ENCODE measurements at regions not wholly inside any gene's neighbourhood (a gene's known extent, or its start where the extent isn't known, plus 50 kb on each side); places are given as distances from the start of the nearest gene placed in this dataset.

GRCh38 chr7:49666764-49667163 lies 106.7 kb upstream of the VWC2 start:
- no peaks in the 10 kb centered on the region for H3K9me1 ChIP-seq (ENCODE audit: insufficient read depth, low read length)
- H3K4me3 ChIP-seq (ENCODE audit: insufficient read depth, low read depth, low read length), result no peak overlapping the region
- no peak overlapping the region for H2BK120ac ChIP-seq (ENCODE audit: low read depth, low read length)
- WGBS, 2 experiments (ENCODE audit: extremely low coverage in 2 of 2, insufficient read length in 1 of 2), result no CpG with 5 or more reads among the region's 1 CpG
- H3K9me3 ChIP-seq (ENCODE audit: control insufficient read depth, insufficient read depth, low read length), result peaks cover 22% of the 10 kb centered on the region
- DNase-seq (no peak), ATAC-seq (ENCODE audit: low read depth) (no peak)
- H3K9ac ChIP-seq (ENCODE audit: low read depth, low read length), result no peak overlapping the region
- no peak overlapping the region for H3K56ac ChIP-seq (ENCODE audit: extremely low read depth, insufficient read depth, low read length)
- H2AK5ac ChIP-seq (ENCODE audit: low read depth, low read length), result no peak overlapping the region
- H2BK20ac ChIP-seq (ENCODE audit: low read depth, low read length), result no peak overlapping the region
- H2BK5ac ChIP-seq (ENCODE audit: low read depth, low read length, poor library complexity, severe bottlenecking), result no peak overlapping the region
- no peak overlapping the region for H2AFZ ChIP-seq (replicated peaks; ENCODE audit: low read length, poor library complexity)
- ChIA-PET CTCF (no interaction called here), POLR2A (ENCODE audit: unreplicated experiment) (no interaction called here)
- no peak overlapping the region for H3K18ac ChIP-seq (ENCODE audit: low read depth, low read length)
- H3K4me1 ChIP-seq (ENCODE audit: control insufficient read depth, insufficient read depth, low read length), result no peaks in the 10 kb centered on the region
- no peak for TF ChIP-seq ELK1 (IDR thresholded peaks at IDR 0.05; ENCODE audit: borderline replicate concordance, low read depth, low read length)
- no peaks in the 10 kb centered on the region for H4K20me1 ChIP-seq (ENCODE audit: insufficient read depth, low read length)
- intact Hi-C loops (cut with micrococcal nuclease) (no loop called here), in situ Hi-C loops (cut with MboI; ENCODE audit: low sequenced_read_pairs) (no loop called here), dilution Hi-C loops (cut with HindIII; ENCODE audit: low sequenced_read_pairs, unreplicated experiment) (no loop called here)
- no peak overlapping the region for H2BK15ac ChIP-seq (ENCODE audit: low read depth, low read length)
- no peak overlapping the region for H3K14ac ChIP-seq (replicated peaks; ENCODE audit: low read depth, low read length)
- H4K5ac ChIP-seq (ENCODE audit: low read depth, low read length), result no peak overlapping the region
- H3K27me3 ChIP-seq (ENCODE audit: control insufficient read depth, insufficient read depth, low read length), result no peaks in the 10 kb centered on the region
- H3K23ac ChIP-seq (ENCODE audit: low read depth, low read length), result no peak overlapping the region
- H4K91ac ChIP-seq (ENCODE audit: insufficient read depth, low read depth, low read length), result no peak overlapping the region
- no TSS peak for BruUV-seq (replicated peaks)
- H3K4me2 ChIP-seq (ENCODE audit: low read depth, low read length), result no peak overlapping the region
- no peak overlapping the region for H3K27ac ChIP-seq (ENCODE audit: insufficient read depth, low read length)
- no peak overlapping the region for H2AK9ac ChIP-seq (replicated peaks; ENCODE audit: low read depth, low read length, poor library complexity)
- H4K8ac ChIP-seq (ENCODE audit: low read depth in 2 of 2, low read length in 2 of 2), result no peak overlapping the region
- no peaks in the 10 kb centered on the region for H3K79me1 ChIP-seq (ENCODE audit: low read depth in 1 of 2, low read length in 2 of 2)
- no peak overlapping the region for H3K4ac ChIP-seq (ENCODE audit: low read depth, low read length)
- H3K36me3 ChIP-seq (ENCODE audit: control insufficient read depth, insufficient read depth, low read length), result no peaks in the 10 kb centered on the region

All from IMR-90 (cell line).